Astrocyte (in vitro differentiated cells and primary cell): ENCODE measurements at regions not wholly inside any gene's neighbourhood (a gene's known extent, or its start where the extent isn't known, plus 50 kb on each side); places are given as distances from the start of the nearest gene placed in this dataset.

ENCODE experiments used
- DNase-seq: peaks from one replicate; pipeline ENCODE4 v3.0.0-alpha.2; 2010; ENCODE audit warnings: low read depth
- FAIRE-seq: peaks from 2 replicates; lab custom pipeline; 2011; peaks lifted over from hg19 to GRCh38; lab: Jason Lieb, UNC
- H2AFZ ChIP-seq: 2 replicates; pipeline ENCODE4 v1.6.0; 2012; ENCODE audit warnings: low read depth, low read length, inconsistent platforms
- H3K27ac ChIP-seq: 2 replicates; pipeline ENCODE4 v1.5.1; 2011; ENCODE audit warnings: low read depth, low read length, inconsistent platforms
- H3K27me3 ChIP-seq: 2 replicates; pipeline ENCODE4 v1.6.0; 2011; ENCODE audit warnings: low read length, inconsistent platforms; ENCODE audit not compliant: insufficient read depth
- H3K36me3 ChIP-seq: 2 replicates; pipeline ENCODE4 v1.5.1; 2011; ENCODE audit warnings: low read length, inconsistent platforms; ENCODE audit not compliant: insufficient read depth
- H3K4me1 ChIP-seq: 2 replicates; pipeline ENCODE4 v1.5.1; 2011; ENCODE audit warnings: low read length, inconsistent platforms; ENCODE audit not compliant: insufficient read depth
- H3K4me2 ChIP-seq: 2 replicates; pipeline ENCODE4 v1.6.0; 2012; ENCODE audit warnings: low read length, inconsistent platforms
- H3K4me3 ChIP-seq: 2 replicates; pipeline ENCODE4 v1.5.1; 2011; ENCODE audit warnings: low read depth, mild to moderate bottlenecking, low read length, inconsistent platforms; ENCODE audit not compliant: insufficient read depth
- H3K79me2 ChIP-seq: 2 replicates; pipeline ENCODE4 v1.6.0; 2012; ENCODE audit warnings: mild to moderate bottlenecking, low read length, inconsistent platforms; ENCODE audit not compliant: insufficient read depth
- H3K9ac ChIP-seq: 2 replicates; pipeline ENCODE4 v1.6.0; 2012; ENCODE audit warnings: mild to moderate bottlenecking, low read length, inconsistent platforms
- H3K9me3 ChIP-seq: 2 replicates; pipeline ENCODE4 v1.5.1; 2012; ENCODE audit warnings: low read depth, mild to moderate bottlenecking, low read length, inconsistent platforms; ENCODE audit not compliant: insufficient read depth
- H4K20me1 ChIP-seq: 2 replicates; pipeline ENCODE4 v1.6.0; 2012; ENCODE audit warnings: low read length, inconsistent platforms; ENCODE audit not compliant: insufficient read depth
- H3K27ac Mint-ChIP-seq: one replicate; pipeline ENCODE4 v1.8.0; 2021; ENCODE audit warnings: mild to moderate bottlenecking, mixed read lengths; ENCODE audit not compliant: unreplicated experiment
- H3K27me3 Mint-ChIP-seq: one replicate; pipeline ENCODE4 v1.8.0; 2021; ENCODE audit warnings: low read depth, mixed read lengths; ENCODE audit not compliant: unreplicated experiment
- H3K36me3 Mint-ChIP-seq: one replicate; pipeline ENCODE4 v1.8.0; 2021; ENCODE audit warnings: low read depth, mixed read lengths; ENCODE audit not compliant: unreplicated experiment
- H3K4me1 Mint-ChIP-seq: one replicate; pipeline ENCODE4 v1.8.0; 2021; ENCODE audit warnings: low read depth, mixed read lengths; ENCODE audit not compliant: unreplicated experiment
- H3K4me3 Mint-ChIP-seq: one replicate; pipeline ENCODE4 v1.8.0; 2021; ENCODE audit warnings: mild to moderate bottlenecking, moderate library complexity, mixed read lengths; ENCODE audit not compliant: unreplicated experiment
- H3K9me3 Mint-ChIP-seq: one replicate; pipeline ENCODE4 v1.8.0; 2021; ENCODE audit warnings: mild to moderate bottlenecking, mixed read lengths; ENCODE audit not compliant: unreplicated experiment
- EZH2 ChIP-seq: IDR thresholded peaks from 2 replicates; pipeline ENCODE4 v1.6.1; 2012; ENCODE audit warnings: mild to moderate bottlenecking, low read length, inconsistent platforms; ENCODE audit not compliant: insufficient read depth
- TF ChIP-seq, protein P1 (sequence below): IDR thresholded peaks from 2 replicates; pipeline ENCODE4 v1.5.1; 2011; ENCODE audit warnings: low read depth, mild to moderate bottlenecking, inconsistent platforms, low read length, moderate library complexity; ENCODE audit not compliant: insufficient read depth

DNA sequence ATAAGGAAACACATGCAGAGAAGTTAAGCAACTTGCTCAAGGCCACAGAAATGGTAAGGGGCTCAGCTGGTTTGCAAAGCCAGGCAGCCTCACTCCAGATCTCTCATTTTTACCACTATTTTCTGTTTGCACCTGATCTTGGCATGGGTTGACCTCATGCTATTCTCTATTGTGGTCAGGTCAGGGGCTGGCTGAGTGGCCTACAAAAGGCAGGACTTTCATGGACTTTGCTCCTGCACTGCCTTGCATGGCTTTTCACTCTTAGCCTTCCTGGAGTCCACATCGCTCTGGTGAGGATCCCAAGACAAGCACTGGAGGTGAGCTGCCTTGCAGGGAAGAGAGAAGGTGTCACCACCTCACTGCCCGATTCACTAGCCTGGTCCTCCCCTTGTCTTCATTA is 56.8 kb upstream of the CSF3R start:
- FAIRE-seq (no peak), DNase-seq (no peak)
- Histone ChIP-seq H3K27ac (no peak overlapping the region), H3K27me3 (peaks cover 3% of the 10 kb centered on the region), H4K20me1 (no peaks in the 10 kb centered on the region), H3K36me3 (no peaks in the 10 kb centered on the region), H3K4me2 (no peak overlapping the region), H2AFZ (no peak overlapping the region), H3K9me3 (no peaks in the 10 kb centered on the region), H3K4me1 (no peaks in the 10 kb centered on the region), H3K79me2 (no peaks in the 10 kb centered on the region), H3K4me3 (no peak overlapping the region), H3K9ac (no peak overlapping the region)
- Mint-ChIP-seq H3K9me3 (no peaks in the 10 kb centered on the region), H3K4me1 (no peaks in the 10 kb centered on the region), H3K27me3 (peaks cover 58% of the 10 kb centered on the region), H3K36me3 (no peaks in the 10 kb centered on the region), H3K4me3 (no peak overlapping the region), H3K27ac (no peak overlapping the region)
- TF ChIP-seq, protein P1, sequence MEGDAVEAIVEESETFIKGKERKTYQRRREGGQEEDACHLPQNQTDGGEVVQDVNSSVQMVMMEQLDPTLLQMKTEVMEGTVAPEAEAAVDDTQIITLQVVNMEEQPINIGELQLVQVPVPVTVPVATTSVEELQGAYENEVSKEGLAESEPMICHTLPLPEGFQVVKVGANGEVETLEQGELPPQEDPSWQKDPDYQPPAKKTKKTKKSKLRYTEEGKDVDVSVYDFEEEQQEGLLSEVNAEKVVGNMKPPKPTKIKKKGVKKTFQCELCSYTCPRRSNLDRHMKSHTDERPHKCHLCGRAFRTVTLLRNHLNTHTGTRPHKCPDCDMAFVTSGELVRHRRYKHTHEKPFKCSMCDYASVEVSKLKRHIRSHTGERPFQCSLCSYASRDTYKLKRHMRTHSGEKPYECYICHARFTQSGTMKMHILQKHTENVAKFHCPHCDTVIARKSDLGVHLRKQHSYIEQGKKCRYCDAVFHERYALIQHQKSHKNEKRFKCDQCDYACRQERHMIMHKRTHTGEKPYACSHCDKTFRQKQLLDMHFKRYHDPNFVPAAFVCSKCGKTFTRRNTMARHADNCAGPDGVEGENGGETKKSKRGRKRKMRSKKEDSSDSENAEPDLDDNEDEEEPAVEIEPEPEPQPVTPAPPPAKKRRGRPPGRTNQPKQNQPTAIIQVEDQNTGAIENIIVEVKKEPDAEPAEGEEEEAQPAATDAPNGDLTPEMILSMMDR, result no peak
- TF ChIP-seq EZH2, result no peak

GRCh38 chr1:36537991-36538390 is 55.3 kb upstream of the CSF3R start:
- FAIRE-seq (no peak), DNase-seq (no peak)
- Mint-ChIP-seq H3K4me1 (no peaks in the 10 kb centered on the region), H3K27ac (no peak overlapping the region), H3K9me3 (peaks cover 10% of the 10 kb centered on the region), H3K4me3 (no peak overlapping the region), H3K36me3 (no peaks in the 10 kb centered on the region), H3K27me3 (peaks cover 64% of the 10 kb centered on the region)
- Histone ChIP-seq H3K4me1 (no peaks in the 10 kb centered on the region), H3K9ac (no peak overlapping the region), H3K4me2 (no peak overlapping the region), H3K9me3 (no peaks in the 10 kb centered on the region), H3K27me3 (peaks cover 3% of the 10 kb centered on the region), H3K27ac (no peak overlapping the region), H2AFZ (no peak overlapping the region), H4K20me1 (no peaks in the 10 kb centered on the region), H3K4me3 (no peak overlapping the region), H3K36me3 (no peaks in the 10 kb centered on the region), H3K79me2 (no peaks in the 10 kb centered on the region)
- TF ChIP-seq EZH2, result no peak
- TF ChIP-seq, protein P1, result no peak

- Histone ChIP-seq H3K27me3 (peaks cover 3% of the 10 kb centered on the region), H3K9ac (no peak overlapping the region), H3K4me3 (no peak overlapping the region), H3K4me2 (no peak overlapping the region), H3K36me3 (no peaks in the 10 kb centered on the region), H4K20me1 (no peaks in the 10 kb centered on the region), H3K9me3 (no peaks in the 10 kb centered on the region), H3K4me1 (no peaks in the 10 kb centered on the region), H3K79me2 (no peaks in the 10 kb centered on the region), H2AFZ (no peak overlapping the region), H3K27ac (no peak overlapping the region)
- Mint-ChIP-seq H3K4me3 (no peak overlapping the region), H3K27ac (no peak overlapping the region), H3K27me3 (peaks cover 66% of the 10 kb centered on the region), H3K4me1 (no peaks in the 10 kb centered on the region), H3K9me3 (peaks cover 12% of the 10 kb centered on the region), H3K36me3 (no peaks in the 10 kb centered on the region)
- DNase-seq, result no peak
- FAIRE-seq, result no peak
- TF ChIP-seq, protein P1, result no peak
- no peak for TF ChIP-seq EZH2
Observed at GRCh38 chr1:36537190-36537768, 54.6 kb upstream of the CSF3R start.
